Right lobe of liver (tissue), 4 donors: ENCODE measurements at regions not wholly inside any gene's neighbourhood (a gene's known extent, or its start where the extent isn't known, plus 50 kb on each side); places are given as distances from the start of the nearest gene placed in this dataset.

Source experiments
- CTCF ChIP-seq, 4 donors: fragments of 200-600 bp in 3 of 4; fragments of 450-650 bp in 1 of 4; IDR thresholded peaks; one replicate each; pipeline versions ENCODE4 v1.5.1 to v1.8.0; 2016 to 2022; ENCODE audit warnings: antibody characterized with exemption in 4 of 4, mild to moderate bottlenecking in 2 of 4
- POLR2A ChIP-seq: fragments of 450-650 bp; IDR thresholded peaks from one replicate; pipeline ENCODE4 v1.6.1; 2017; ENCODE audit warnings: antibody characterized with exemption, mild to moderate bottlenecking
- donor health status: DM: no; HTN: no; CAD: no.
- donor health status: DM: no; HTN: no; CAD: no.
- donor health status: DM: no; HTN: yes; CAD: no.

DNA sequence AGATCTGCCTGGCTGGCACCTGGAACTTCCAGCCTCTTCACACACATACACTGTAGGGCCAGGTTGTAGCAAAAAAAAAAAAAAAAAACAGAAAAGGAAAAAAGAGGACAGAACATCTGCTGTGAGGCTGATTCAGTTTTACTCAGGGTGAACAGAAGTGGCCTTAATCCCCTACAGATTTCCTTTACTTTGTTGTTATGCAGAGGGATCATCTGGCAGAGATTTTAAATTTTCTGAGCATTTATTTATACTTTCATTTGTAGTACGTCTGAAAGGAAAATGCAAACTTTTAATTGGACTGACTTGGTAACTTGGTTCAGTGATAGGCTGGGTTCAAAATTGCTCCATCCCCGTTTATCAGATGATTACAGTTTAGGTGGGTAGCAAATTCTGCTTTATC is 50.8 kb upstream of the PRICKLE1 start:
- no peak for TF ChIP-seq POLR2A
- TF ChIP-seq CTCF (IDR thresholded peaks at IDR 0.05), result no peak
